GM11168 (cell line): ENCODE measurements at regions not wholly inside any gene's neighbourhood (a gene's known extent, or its start where the extent isn't known, plus 50 kb on each side); places are given as distances from the start of the nearest gene placed in this dataset.
"Not testable (repeated sequence)": the region's sequence is repeated elsewhere in the genome, so short reads cannot be mapped to it uniquely, and the experiment has no call there.

Experiments used
- in situ Hi-C: fragments of 300-500 bp; cut with MboI; formaldehyde crosslinking; loops from one replicate; pipeline ENCODE4 v1.12.0; 2022; ENCODE audit warnings: low sequenced_read_pairs; ENCODE audit not compliant: unreplicated experiment

DNA sequence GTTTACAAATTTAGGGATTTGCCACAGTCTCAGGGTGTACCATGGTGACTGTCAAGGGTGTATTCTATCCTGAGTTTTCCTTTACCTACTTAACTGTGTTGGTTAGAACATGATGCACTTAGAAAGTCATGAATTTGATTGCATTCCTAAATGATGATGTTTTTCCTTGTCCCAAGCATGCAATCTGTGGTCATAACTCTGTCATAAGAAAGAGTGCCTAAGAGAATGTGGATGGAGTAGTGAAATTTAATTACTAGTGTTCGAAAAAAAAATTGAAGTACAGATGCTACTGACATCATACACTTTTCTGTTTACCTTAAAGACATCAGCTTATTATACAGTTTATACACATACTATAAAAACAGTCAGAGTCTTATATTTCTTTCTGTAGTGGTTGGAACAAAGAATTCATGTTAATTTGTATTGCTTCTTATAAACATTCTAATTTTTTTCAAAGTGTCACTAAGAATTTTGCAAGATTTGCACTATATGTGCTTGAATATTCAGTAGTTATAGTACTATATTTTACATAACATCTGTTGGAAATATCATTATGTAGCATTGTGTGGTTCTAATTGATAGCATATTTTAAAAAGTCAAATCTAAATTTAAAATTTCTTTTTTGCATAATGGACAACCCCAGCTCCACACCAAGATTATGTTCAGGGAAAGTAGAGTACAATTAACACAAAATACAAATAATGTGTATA lies 231.3 kb upstream of the KCNMB2 start:
- in situ Hi-C loops, result no loop called here

DNA sequence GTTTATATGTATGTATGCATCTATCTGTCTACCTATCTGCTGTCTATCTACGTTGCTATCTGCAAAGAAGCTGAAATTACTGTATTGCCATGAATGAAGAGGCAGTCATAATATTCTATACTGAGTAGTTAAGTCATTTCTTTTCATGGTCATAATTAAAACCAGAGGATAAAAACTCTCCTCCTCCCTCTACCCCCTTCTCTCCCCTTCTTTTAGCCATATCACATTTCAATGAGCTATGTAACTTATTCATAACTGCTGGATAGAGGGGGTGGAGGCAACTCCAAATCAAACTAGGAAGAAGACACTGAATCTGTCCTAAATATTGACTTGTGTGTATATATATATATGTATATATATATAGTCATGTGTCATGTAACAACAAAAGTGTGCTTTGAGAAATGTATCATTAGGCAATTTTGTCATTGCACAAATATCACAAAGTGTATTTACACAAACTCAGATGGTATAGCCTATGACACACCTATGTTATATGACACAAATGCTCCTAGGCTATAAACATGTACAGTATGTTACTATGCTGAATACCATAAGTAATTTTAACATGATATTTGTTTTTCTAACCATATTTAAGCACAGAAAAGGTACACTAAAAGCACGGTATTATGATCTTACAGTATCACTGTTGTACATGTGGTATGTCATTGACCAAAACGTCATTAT lies 229.7 kb upstream of the KCNMB2 start:
- in situ Hi-C loops, result no loop called here

DNA sequence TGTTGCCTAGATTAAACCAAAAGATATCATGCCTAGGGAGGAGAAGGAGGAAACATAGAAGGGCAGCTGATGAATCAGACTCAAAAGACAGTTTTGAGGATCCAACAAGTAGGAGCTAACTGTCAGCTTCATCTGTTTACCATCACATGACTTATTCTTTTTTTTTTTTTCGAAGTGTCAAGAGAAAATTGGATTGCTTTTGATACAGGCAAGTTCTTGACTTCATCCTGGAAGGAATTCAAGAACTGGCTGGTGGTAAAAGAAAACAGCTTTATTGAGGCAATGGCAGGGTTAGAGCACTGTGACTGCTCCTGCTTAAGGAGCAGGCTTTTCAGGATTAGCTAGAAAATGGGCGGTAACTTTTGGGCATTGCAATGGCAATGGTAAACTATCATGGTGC lies 227.5 kb upstream of the KCNMB2 start:
- in situ Hi-C loops, result no loop called here

DNA sequence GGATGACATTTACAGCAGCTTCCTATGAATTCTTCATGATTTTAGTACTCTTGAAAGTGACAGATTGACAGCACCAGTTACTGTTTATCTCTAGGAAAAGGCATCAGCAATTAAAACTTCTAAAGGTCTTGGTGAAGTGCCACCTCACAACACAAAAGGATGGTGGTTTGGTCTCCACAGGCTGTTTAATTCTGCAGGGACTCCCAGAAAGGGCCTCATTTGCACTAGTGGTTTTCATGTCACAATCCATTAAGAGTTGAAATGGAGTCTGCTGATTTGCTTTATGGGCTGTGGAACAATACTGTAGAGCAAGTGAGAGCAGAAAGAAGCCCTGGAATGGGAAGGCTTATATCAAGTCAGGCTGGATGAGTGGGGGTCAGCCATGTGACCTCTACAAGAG lies 225.3 kb upstream of the KCNMB2 start:
- in situ Hi-C loops, result no loop called here

DNA sequence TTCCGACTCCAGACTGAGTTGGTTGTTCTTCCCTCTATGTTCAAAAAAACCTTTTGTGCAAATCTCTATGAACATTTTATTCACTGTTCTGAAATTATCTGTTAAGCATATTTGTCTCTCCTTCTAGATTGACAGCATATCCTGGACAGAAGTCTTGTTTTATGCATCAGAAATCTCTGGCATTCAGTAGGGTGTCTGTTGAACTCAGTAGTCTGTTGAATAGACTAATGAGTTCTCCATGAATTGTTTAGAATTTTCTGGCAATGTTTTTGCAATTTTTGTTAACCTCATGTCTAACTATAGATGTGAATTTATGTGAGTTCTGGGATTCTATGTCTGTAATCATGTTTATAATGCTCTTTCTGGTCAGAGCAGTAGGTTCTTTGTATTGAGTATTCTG lies 222.5 kb upstream of the KCNMB2 start:
- in situ Hi-C loops, result no loop called here

DNA sequence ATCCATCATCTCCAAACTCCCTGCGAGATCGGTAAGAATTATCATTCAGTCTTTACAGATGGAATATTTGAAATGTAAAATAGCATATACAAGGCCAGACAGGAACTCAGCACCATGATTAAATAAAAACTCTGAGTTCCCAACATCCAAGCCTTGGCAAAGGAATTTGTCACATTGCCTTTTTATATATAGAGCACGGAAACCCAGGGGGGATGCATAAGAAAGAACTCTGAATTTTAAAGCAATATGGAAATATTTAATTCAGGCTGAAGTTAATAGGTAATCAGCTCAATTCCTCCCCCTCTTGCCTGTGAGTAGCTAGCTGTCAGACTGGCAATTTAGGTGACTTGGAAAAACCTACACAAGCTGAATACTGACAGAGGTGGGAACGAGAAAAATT lies 217.9 kb upstream of the KCNMB2 start:
- in situ Hi-C loops, result no loop called here

DNA sequence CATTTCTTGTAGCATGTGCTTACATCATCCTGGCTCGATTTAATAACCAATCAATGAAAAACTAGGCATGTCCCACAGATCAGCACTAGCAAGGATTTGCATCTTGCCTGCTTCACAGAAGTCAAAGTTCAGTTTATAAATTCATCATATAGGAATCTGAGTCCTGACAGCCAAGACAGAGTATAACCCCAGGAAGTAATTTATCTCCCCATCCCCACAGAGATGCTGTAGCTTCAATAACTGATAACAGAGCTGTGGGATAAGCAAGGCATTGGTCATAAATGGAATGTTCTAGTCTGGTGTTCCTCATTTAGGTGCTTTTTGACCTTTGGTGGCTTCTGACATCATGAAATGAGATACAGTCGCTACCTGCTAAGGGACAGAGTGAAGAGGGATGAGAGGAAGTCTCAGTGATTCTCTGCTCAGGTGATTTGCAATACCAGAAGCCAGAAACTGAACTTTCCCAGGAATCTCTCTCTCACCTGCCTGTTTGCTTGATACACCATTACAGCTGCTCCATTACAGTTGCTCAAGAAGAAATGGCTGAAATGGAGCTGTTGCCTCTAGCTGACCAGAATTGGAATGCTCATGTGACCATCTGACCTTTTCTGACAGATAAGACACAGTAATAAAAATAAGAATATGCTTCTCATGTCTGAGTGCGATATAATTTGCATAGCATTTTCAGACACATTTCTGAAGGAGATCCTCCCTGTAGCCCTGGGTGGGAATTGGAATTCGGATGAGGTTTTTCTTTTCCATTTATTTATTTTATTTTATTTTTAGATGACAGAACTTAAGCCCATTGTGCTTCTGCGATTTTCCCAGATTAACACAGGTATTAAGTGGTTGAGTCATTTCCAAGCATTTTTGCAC lies 217.1 kb upstream of the KCNMB2 start:
- in situ Hi-C loops, result no loop called here

DNA sequence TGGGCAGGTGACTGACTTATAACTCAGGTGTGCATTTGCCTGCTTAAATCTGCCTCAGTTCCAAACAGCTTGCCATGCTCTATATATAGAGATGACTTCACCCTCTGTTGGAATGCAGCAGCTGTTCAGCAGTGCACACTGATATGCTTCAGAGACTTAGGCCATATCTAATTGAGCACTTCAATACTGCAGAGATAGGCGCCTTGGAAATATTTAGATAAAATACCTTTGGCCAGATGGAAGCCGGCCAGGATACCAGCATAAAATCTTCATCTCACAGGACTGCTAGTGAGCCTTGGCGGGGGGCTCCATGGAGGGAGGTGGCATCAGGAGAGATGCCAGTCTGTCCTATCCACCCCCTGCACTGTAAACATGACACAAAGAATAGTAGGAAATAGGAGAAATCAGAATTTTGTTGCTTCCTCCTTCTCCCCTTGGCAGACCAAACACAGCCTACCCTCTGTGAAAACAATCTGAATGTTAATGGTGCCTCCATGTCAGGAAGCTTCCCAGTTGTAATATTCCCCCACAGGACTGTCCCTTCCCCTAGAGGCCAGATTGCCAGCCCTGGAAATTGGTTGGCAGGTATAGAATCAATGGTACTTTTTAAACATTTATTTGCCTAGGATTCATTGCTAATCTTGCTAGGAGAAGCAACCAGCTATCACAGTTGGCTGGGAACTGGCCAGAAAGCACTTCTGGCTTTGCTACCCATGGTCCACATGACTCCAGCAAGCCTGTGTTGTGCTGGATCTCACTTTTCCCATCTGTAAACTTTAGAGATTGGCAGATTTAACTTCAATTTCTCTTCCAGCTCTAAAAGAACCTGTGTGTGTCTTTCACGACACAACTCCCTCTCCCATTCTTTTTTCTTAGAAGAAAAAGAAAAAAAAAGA lies 215.5 kb upstream of the KCNMB2 start:
- in situ Hi-C loops, result no loop called here

DNA sequence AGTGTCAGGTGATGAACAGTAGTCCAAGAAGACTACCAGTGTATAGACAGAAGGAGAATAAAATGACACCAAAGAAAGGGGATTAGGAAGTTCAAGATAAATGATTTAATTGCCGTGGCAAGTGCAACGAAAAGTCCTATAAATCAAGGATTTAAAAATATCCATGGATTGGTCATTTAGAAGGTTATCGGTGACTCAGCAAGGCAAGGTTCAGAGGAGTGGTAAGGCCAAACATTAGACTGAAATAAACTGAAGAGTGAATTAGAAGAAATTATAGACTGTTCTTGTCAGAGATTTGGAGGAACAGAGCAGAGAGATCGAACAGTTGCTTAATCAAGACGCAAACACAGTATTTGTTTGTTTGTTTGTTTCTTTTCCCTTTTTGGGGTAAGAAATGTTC lies 211.9 kb upstream of the KCNMB2 start:
- in situ Hi-C loops, result no loop called here

DNA sequence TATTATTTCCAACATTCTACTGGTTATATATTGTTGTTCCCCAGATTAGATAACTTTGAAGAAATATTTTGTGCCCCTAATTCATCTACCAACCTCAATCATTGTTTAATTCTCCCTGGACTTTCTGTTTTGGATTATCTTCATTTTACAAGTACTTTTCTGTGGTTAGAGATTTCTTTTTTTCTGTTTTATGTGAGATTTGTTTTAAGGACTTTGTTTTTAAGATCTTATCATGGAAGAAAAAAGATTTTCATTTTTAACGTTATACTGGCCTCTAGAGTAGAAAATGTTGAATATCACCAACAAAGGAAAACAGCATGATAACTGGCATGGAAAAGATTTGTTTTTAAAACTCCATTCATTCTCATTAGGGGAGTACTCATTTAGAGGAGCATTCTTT lies 210.9 kb upstream of the KCNMB2 start:
- in situ Hi-C loops, result no loop called here

DNA sequence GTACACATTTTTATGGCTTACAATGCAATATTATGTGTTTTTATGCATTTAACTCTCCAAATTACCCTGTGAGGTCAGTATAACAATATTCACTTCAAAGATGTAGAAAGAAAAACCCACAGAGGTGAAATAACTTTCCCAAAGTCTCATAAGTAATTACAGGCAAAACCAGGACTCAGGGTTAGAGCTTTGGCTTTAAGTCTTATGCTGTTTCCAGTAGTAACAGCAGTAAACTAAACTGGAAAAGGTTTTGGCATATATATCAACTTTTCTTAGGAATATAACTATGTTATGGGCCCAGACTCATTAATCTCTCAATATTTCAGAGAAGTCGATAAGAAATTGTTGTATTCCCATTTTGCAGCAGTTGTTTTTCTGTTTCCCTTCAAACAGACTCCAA lies 206.3 kb upstream of the KCNMB2 start:
- in situ Hi-C loops, result no loop called here

DNA sequence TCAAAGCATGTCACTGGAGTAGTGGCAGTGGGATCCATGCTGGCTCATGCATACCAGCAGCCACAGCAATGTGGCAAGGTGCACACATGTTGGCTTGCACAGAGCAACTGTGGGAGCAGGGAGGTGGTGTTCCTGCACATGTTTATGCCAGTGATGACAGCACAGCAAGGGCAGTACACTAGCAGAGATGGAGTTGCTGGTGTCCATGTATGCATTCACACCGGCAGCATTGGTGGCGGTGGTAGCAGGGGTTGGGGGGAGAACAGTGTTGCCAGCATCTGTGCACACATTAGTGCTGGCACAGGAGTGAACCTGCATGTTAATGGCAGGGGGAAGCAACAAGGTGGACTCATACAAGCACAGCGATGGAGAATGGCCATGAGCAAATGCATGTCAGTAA lies 202.0 kb upstream of the KCNMB2 start:
- in situ Hi-C loops, result no loop called here

DNA sequence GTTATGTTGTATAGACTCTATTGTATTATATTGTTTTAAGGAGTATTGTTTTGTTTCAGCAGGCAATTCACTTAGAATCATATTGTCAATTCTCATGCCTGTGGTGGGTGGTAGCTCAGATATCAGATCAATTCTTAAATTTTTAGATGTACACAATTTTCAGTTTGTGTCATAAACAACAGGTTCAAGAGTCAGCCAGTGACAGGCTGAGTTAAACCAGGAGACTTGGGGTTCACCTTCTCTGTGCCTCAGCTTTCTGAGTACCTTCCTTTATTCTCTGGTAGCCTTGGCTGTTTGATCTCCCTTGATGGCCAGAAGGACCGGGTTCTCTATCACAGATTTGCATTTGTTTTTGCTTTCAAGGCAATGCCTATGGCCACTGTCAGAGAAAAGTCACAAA lies 199.9 kb upstream of the KCNMB2 start:
- in situ Hi-C loops, result no loop called here

DNA sequence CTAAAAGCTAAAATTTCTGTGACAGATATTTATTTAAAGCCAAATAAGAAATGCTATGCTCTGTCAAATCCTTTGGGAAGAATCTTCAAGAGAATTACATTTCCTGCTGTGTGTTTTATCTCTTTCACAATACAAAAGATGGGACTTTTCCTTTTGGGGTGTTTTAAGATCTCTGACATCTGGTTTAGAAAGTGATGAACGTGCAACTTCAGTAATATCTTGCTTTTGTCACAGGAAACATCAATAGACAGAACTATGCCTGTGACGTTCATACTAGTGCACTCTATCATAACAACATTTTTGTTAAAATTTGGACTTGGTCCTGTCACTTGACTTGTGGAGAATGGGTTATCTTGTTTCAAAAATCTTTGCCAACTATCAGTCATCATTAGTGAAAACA lies 195.7 kb upstream of the KCNMB2 start:
- in situ Hi-C loops, result no loop called here

DNA sequence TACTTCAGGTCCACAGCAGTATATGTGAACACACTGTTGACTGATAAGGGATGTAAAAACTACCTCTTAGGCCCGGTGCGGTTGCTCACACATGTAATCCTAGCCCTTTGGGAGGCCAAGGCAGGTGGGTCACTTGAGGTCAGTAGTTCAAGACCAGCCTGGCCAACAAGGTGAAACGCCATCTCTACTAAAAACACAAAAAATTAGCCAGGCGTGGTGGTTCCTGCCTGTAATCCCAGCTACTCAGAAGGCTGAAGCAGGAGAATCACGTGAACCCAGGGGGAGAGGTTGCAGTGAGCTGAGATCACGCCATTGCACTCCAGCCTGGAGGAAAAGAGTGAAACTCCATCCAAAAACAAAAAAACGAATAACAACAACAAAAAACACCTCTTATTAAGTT lies 194.6 kb upstream of the KCNMB2 start:
- in situ Hi-C loops, result no loop called here

DNA sequence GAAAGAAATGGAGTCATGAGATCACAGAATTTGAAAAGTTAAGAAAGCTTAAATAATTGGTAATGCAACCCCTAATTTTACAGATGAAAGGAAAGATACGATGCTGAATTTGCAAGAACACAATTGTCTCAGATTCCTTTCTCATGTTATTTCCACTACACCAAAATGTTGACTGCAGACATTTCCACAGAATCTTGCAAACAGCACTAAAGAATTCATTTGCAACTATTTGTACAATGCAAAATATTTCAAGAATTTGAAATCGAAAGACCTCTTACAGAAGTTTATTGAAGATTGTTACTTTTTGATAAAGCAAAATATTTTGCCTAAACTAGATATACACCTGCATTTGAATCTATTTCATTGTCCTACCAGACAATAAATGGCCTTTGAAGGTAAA lies 194.1 kb upstream of the KCNMB2 start:
- in situ Hi-C loops, result no loop called here

DNA sequence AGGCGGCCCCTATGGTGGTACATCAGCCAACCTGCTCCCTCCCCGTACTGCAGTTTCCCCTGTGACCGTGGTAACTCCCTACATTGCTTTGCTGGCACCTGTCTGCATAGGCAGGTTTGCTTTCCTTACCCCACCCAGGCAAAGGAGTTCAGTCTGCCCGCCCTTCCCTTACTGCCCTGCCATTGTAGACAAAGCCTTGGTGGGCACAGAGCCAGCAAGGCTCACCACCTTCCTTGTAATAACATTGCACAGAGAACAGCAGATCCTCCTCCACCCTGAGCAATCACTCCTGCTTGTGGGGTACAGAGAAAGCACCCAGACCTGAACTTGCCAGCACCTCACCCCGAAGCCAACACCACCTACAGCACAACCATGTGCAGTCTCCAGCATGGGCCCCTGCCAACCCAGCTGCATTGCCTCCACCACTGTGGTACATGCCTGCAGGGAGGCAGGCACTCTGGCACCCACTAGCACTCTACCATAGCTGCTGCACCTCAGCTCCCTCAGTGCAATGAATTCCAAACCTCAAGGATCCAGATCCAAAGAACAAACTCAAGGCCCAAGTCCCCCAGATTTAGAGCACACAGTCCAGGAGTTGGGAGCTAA lies 192.7 kb upstream of the KCNMB2 start:
- in situ Hi-C loops, result no loop called here

DNA sequence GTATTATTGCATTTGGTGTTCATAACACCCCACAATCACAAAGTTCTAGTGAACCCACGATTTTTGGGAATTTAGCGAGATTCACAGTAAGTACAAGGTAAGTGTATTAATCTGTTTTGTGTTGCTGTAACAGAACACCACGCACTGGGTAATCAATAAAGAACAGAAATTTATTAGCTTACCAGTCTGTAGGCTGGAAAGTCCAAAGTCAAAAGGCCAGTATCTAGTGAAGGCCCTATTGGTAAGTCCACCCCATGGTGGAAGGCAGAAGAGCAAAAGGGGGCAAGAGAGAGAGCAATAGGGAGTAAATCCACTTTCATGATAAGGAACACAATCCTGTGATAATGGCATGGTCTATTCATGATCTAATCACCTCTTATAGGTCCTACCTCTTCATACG lies 190.3 kb upstream of the KCNMB2 start:
- in situ Hi-C loops, result no loop called here

DNA sequence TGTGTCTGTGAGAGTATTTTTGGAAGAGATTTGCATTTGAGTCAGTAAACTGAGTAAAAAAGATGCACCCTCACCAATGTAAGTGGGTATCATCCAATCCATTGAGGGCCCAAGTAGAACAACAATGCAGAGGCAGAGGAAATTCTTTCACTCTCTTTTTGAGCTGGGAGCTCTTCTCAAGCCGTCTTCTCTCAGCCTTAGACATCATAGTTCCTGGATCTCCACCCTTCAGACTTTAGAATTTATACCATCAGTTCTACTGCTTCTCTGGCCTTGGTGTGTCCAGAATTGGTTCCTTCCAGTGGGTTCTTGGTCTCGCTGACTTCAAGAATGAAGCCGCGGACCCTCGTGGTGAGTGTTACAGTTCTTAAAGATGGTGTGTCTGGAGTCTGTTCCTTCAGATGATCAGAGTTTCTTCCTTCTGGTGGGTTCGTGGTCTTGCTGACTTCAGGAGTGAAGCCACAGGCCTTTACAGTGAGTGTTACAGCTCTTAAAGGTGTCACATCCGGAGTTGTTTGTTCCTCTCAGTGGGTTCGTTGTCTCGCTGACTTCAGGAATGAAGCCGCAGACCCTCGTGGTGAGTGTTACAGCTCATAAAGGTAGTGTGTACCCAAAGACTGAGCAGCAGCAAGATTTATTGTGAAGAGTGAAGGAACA lies 187.5 kb upstream of the KCNMB2 start:
- in situ Hi-C loops, result not testable (repeated sequence)
